Progenitor cell of endocrine pancreas (in vitro differentiated cells): ENCODE measurements at regions not wholly inside any gene's neighbourhood (a gene's known extent, or its start where the extent isn't known, plus 50 kb on each side); places are given as distances from the start of the nearest gene placed in this dataset.
"Not testable (repeated sequence)": the region's sequence is repeated elsewhere in the genome, so short reads cannot be mapped to it uniquely, and the experiment has no call there.

Experiments used
- DNase-seq: peaks from one replicate; pipeline ENCODE4 v3.0.0; 2021; ENCODE audit warnings: low spot score; ENCODE audit not compliant: unreplicated experiment
- H3K27ac Mint-ChIP-seq: 2 replicates; pipeline ENCODE4 v1.8.0; 2021; ENCODE audit warnings: mild to moderate bottlenecking, moderate library complexity, mixed read lengths
- H3K27me3 Mint-ChIP-seq: 2 replicates; pipeline ENCODE4 v1.8.0; 2021; ENCODE audit warnings: mixed read lengths
- H3K36me3 Mint-ChIP-seq: 2 replicates; pipeline ENCODE4 v1.8.0; 2022; ENCODE audit warnings: mixed read lengths; ENCODE audit not compliant: insufficient read depth
- H3K4me1 Mint-ChIP-seq: 2 replicates; pipeline ENCODE4 v1.8.0; 2021; ENCODE audit warnings: low read depth, mixed read lengths
- H3K4me3 Mint-ChIP-seq: 2 replicates; pipeline ENCODE4 v1.8.0; 2021; ENCODE audit warnings: low read depth, mild to moderate bottlenecking, moderate library complexity, mixed read lengths
- H3K9me3 Mint-ChIP-seq: 2 replicates; pipeline ENCODE4 v1.8.0; 2021; ENCODE audit warnings: low read depth, mixed read lengths
- TF ChIP-seq, protein P1 (sequence below): fragments of 200-600 bp; sonication (generic); IDR thresholded peaks from one replicate; pipeline ENCODE4 v1.5.0; 2021; ENCODE audit warnings: antibody characterized with exemption, mild to moderate bottlenecking; ENCODE audit not compliant: unreplicated experiment

DNA sequence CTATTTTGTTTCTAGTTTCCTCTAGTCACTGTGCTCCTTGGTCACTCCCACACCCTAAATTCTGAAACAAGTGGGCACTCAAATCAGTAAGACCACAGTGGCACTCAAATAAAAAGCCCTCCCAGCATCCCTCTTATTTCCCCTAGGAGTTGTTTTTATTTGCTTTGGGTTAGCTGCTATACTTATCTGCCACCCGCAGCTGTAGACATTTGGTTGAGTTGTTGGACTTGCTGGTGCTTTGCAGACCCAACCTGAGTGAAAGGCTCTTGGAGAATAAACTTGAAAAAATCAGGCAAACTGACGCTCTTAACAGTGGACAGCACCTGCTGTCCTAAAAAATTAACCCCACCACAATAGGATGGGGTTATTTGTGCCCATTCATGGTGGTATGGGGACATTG is 203.0 kb downstream of the SPATA31A6 start:
- peaks cover 3% of the 10 kb centered on the region for H3K27me3 Mint-ChIP-seq
- H3K36me3 Mint-ChIP-seq, result no peaks in the 10 kb centered on the region
- H3K27ac Mint-ChIP-seq, result no peak overlapping the region
- H3K4me3 Mint-ChIP-seq, result no peak overlapping the region
- H3K9me3 Mint-ChIP-seq, result no peaks in the 10 kb centered on the region
- no peak for DNase-seq
- TF ChIP-seq, protein P1, sequence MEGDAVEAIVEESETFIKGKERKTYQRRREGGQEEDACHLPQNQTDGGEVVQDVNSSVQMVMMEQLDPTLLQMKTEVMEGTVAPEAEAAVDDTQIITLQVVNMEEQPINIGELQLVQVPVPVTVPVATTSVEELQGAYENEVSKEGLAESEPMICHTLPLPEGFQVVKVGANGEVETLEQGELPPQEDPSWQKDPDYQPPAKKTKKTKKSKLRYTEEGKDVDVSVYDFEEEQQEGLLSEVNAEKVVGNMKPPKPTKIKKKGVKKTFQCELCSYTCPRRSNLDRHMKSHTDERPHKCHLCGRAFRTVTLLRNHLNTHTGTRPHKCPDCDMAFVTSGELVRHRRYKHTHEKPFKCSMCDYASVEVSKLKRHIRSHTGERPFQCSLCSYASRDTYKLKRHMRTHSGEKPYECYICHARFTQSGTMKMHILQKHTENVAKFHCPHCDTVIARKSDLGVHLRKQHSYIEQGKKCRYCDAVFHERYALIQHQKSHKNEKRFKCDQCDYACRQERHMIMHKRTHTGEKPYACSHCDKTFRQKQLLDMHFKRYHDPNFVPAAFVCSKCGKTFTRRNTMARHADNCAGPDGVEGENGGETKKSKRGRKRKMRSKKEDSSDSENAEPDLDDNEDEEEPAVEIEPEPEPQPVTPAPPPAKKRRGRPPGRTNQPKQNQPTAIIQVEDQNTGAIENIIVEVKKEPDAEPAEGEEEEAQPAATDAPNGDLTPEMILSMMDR, result no peak
- H3K4me1 Mint-ChIP-seq, result no peaks in the 10 kb centered on the region

DNA sequence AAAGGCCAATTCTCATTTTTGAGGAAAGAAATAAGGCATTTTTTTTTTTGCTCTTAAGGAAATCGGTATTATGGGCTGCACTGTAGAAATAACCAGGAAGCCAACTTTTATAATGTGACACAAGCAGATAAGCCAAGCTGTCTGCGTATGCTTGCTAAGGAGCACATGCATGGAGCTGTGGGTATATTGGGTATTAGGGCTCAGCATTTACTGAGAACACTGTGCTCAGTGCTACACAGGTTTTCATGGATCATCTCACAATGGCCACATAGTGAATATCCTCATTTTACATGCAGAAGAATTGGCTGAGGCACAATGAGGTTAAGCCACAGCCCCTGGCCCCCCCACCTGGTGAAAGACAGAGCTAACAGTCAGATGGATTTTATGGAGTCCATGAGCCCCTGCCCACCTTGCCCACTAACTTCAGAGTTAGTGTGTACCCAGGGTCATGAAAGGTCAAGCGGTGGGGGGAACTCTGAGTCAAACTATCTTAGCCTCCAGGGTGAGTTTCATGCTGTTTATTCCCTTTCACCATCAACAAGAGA is 204.8 kb downstream of the SPATA31A6 start:
- Mint-ChIP-seq H3K9me3 (no peaks in the 10 kb centered on the region), H3K4me1 (no peaks in the 10 kb centered on the region), H3K4me3 (no peak overlapping the region), H3K27ac (no peak overlapping the region), H3K27me3 (peaks cover 3% of the 10 kb centered on the region), H3K36me3 (no peaks in the 10 kb centered on the region)
- DNase-seq, result no peak
- TF ChIP-seq, protein P1, result no peak

DNA sequence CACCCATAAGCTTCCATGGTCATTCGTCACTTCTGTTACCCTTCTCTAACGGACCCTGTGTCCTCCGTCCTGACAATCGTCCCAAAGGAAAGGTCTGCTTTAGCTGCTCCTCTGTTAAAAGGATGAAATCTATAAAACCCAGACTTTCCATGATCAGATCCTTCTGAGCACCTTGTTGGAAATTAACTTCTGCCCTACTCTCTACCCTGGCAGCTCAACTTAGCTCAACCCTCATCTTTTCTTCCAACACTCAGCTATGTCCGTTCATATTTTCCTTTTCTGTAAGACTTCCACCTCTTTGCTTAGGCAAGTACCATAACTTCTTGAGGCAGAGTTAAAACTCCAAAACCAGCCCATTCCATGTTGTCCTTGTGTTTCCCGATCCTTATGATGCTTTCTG is 205.4 kb downstream of the SPATA31A6 start:
- no peaks in the 10 kb centered on the region for H3K36me3 Mint-ChIP-seq
- H3K27me3 Mint-ChIP-seq, result peaks cover 3% of the 10 kb centered on the region
- no peak overlapping the region for H3K27ac Mint-ChIP-seq
- no peak overlapping the region for H3K4me3 Mint-ChIP-seq
- no peaks in the 10 kb centered on the region for H3K4me1 Mint-ChIP-seq
- TF ChIP-seq, protein P1, result no peak
- DNase-seq, result no peak
- H3K9me3 Mint-ChIP-seq, result no peaks in the 10 kb centered on the region

DNA sequence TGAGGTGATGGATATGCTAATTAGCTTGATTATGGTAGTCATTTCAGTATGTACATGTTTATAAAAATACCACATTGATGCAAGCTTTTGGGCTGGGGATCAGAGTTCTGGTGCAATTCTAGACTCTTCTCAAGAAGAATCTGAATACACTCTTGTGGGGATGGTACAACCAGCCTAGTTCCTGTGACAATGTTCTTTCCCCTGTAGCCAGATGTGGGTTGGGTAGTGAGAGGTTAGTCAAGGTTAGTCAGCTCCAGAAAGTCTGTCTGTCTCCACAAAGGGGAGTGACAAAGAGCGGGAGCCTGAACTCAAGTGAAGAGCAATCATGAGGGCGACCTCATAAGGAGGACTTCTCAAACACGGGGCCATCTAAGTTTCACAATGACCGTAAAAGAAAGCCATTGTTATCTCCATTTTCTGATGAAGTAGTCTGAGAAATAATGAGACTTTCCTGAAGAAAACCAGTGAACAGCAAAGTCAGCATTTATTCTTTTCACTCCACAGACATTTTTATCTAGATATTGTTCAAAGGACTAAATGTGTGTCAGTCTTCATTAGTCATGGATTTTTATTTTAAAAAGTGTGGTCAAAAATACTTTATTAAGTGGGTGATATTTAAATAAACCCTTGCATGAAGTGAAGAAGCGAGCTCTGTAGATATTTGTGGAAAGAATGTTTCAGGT is 209.5 kb downstream of the SPATA31A6 start:
- H3K9me3 Mint-ChIP-seq, DNase-seq, H3K4me3 Mint-ChIP-seq, H3K27me3 Mint-ChIP-seq, H3K27ac Mint-ChIP-seq, H3K36me3 Mint-ChIP-seq: not testable (repeated sequence)
- H3K4me1 Mint-ChIP-seq, result peaks cover 13% of the 10 kb centered on the region

DNA sequence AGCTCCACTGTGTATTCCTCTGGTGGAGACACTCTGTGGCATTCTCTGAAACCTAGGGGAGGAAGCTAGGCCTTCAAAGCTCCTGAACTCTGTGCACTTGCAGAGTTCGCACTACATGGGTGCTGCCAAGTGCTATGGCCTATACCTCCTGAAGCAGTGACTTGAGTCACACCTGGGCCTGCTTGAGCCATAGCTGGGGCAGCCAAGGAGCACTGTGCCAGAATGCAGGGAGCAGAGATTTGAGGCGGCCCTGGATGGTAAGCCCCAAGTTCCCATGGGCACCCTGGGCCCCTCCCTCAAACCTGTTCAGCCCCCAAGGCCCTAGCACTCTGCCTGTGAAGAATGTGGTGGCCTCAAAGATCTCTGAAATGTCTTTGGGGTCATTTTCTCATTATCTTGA is 212.9 kb downstream of the SPATA31A6 start:
- no peaks in the 10 kb centered on the region for H3K9me3 Mint-ChIP-seq
- H3K4me1 Mint-ChIP-seq, result peaks cover 13% of the 10 kb centered on the region
- peaks cover 9% of the 10 kb centered on the region for H3K27me3 Mint-ChIP-seq
- no peak for DNase-seq
- H3K36me3 Mint-ChIP-seq, result no peaks in the 10 kb centered on the region
- TF ChIP-seq, protein P1, result no peak
- no peak overlapping the region for H3K27ac Mint-ChIP-seq
- H3K4me3 Mint-ChIP-seq, result no peak overlapping the region

DNA sequence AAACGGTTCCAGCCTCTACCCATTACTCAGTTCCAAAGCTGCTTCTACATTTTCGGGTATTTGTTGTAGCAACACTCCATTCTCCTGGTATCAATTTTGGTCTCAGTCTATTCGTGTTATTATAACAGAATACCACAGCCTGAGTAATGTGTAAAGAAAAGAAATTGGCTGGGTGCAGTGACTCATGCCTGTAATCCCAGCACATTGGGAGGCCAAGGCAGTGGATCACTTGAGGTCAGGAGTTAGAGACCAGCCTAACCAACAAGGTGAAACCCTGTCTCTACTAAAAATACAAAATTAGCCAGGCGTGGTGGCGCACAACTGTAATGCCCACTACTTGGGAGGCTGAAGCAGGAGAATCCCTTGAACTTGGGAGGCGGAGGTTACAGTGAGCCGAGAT is 213.9 kb downstream of the SPATA31A6 start:
- H3K27me3 Mint-ChIP-seq, H3K36me3 Mint-ChIP-seq, H3K27ac Mint-ChIP-seq, H3K9me3 Mint-ChIP-seq, H3K4me3 Mint-ChIP-seq, DNase-seq: not testable (repeated sequence)
- peaks cover 13% of the 10 kb centered on the region for H3K4me1 Mint-ChIP-seq

DNA sequence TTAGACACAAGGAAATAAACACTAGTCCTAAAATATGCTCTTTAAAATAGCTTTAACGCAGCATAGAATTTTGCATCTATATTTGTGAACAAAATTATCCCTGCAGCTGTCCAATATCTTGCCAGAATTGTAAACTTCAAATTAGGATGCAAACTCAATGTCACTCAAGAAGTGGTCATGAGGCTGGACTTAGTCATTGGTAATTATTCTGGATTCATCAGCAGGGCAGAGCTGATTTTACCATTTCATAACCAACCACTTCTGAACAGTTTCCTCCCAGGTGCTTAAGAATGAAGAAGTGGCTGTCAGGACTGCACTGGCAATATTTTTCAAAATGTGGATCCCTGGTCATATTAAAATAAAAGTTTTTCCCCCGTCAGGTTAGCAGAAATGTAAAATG is 219.5 kb downstream of the SPATA31A6 start:
- peaks cover 11% of the 10 kb centered on the region for H3K27me3 Mint-ChIP-seq
- not testable (repeated sequence) for H3K4me1 Mint-ChIP-seq, DNase-seq, H3K27ac Mint-ChIP-seq, H3K9me3 Mint-ChIP-seq, H3K4me3 Mint-ChIP-seq, H3K36me3 Mint-ChIP-seq

DNA sequence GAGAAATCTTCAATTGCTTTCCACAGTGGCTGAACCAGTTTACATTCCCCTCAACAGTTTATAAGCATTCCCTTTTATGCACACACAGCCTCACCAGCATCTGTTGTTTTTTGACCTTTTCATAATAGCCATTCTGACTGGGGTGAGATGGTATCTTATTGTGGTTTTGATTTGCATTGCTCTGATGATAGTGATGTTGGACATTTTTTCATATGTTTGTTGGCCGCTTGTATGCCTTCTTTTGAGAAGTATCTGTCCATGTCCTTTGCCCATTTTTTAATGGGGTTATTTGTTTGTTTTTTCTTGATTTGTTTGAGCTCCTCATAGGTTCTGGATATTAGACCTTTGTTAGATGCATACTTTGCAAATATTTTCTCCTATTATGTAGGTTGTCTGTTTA is 226.1 kb downstream of the SPATA31A6 start:
- H3K9me3 Mint-ChIP-seq, H3K4me3 Mint-ChIP-seq, H3K36me3 Mint-ChIP-seq, DNase-seq, H3K27me3 Mint-ChIP-seq, H3K4me1 Mint-ChIP-seq, H3K27ac Mint-ChIP-seq: not testable (repeated sequence)

DNA sequence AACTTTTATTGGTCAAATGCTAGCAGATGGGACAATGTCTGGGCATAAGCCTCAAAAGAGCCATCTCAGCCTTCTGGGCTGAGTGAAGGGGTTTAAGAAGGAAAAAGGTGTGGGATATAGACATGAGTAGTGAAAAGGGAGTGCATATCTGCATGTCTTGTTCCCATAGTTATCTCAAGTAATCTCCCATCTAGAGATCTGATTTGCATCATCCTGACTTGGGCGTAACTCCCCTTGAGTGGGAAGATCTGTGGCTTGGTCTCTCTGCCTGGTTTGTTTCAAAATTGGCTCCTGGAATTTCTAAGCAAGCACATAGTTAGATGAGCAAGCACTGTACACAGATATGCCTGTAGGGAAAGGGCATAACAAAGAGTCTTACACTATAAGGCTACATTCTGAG is 228.9 kb downstream of the SPATA31A6 start:
- not testable (repeated sequence) for H3K4me3 Mint-ChIP-seq, H3K27ac Mint-ChIP-seq, H3K36me3 Mint-ChIP-seq, H3K4me1 Mint-ChIP-seq, H3K27me3 Mint-ChIP-seq, H3K9me3 Mint-ChIP-seq, DNase-seq

DNA sequence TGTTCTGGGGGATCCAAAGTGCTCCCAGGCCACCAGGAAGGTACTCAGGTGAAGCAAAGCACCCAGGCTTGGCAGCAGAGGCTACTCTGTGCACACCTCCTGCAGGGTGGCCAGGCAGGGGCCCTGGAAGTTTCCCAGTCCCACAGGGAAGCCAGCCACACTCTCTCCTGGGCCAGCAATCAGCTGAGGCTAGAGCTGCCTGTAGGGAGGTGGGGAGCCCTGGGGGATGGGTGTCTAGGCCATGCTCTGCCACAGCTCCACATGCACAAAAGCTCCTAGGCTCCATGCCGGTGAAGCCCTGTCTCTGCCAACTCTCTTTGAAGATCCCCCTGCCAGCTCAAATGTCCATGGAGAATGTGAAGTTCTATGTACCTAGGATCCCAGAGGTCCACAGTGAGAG is 231.4 kb downstream of the SPATA31A6 start:
- H3K27ac Mint-ChIP-seq, H3K36me3 Mint-ChIP-seq, H3K27me3 Mint-ChIP-seq, H3K4me1 Mint-ChIP-seq, H3K4me3 Mint-ChIP-seq, DNase-seq, H3K9me3 Mint-ChIP-seq: not testable (repeated sequence)
